C4-2B (cell line): ENCODE measurements at regions not wholly inside any gene's neighbourhood (a gene's known extent, or its start where the extent isn't known, plus 50 kb on each side); places are given as distances from the start of the nearest gene placed in this dataset.
"Not testable (repeated sequence)": the region's sequence is repeated elsewhere in the genome, so short reads cannot be mapped to it uniquely, and the experiment has no call there.

Experiments used
- ZFX ChIP-seq: fragments of 450-650 bp; IDR thresholded peaks from 2 replicates; pipeline ENCODE4 v1.6.1; 2017
- TF ChIP-seq, protein P1 (sequence below): fragments of 450-650 bp; conservative IDR thresholded peaks from 2 replicates; pipeline ENCODE4 v1.5.1; 2017; ENCODE audit warnings: mild to moderate bottlenecking

DNA sequence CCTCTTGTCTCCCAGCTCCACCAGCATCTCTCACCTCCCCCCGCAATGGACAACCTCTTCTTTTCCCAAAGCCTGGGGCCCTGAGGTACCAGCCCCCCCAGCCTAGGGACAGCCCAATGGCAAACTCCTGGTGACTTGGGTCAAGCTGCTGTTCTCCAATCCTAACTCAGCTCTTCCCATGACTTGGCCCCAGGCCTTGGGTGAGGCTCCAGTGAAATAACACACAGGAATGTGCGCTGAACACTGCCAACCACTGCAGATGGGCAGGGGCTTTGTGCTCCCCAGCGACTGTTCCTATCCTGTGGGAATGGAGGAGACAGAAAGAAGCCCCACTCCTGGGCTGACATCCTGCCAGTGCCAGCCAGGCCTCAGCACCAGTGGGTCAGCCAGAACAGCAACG, 125.2 kb downstream of the LRRC37A3 start:
- TF ChIP-seq, protein P1, sequence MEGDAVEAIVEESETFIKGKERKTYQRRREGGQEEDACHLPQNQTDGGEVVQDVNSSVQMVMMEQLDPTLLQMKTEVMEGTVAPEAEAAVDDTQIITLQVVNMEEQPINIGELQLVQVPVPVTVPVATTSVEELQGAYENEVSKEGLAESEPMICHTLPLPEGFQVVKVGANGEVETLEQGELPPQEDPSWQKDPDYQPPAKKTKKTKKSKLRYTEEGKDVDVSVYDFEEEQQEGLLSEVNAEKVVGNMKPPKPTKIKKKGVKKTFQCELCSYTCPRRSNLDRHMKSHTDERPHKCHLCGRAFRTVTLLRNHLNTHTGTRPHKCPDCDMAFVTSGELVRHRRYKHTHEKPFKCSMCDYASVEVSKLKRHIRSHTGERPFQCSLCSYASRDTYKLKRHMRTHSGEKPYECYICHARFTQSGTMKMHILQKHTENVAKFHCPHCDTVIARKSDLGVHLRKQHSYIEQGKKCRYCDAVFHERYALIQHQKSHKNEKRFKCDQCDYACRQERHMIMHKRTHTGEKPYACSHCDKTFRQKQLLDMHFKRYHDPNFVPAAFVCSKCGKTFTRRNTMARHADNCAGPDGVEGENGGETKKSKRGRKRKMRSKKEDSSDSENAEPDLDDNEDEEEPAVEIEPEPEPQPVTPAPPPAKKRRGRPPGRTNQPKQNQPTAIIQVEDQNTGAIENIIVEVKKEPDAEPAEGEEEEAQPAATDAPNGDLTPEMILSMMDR = not testable (repeated sequence)
- TF ChIP-seq ZFX = not testable (repeated sequence)
